Left lung (tissue), 4 donors: ENCODE measurements at regions not wholly inside any gene's neighbourhood (a gene's known extent, or its start where the extent isn't known, plus 50 kb on each side); places are given as distances from the start of the nearest gene placed in this dataset.

Source experiments
- ATAC-seq: fragments of 200-7000 bp; cut with Tn5 transposase; one replicate; pipeline ENCODE4 v1.9.1; 2020; ENCODE audit warnings: moderate library complexity
- DNase-seq, 4 donors: peaks; one replicate each; pipeline ENCODE4 v3.0.0-alpha.2; 2013 to 2020
- H3K27ac ChIP-seq, 2 donors: fragments of 200-600 bp; sonication (generic) in 1 of 2; one replicate each; pipeline versions ENCODE4 v1.5.0 to v1.8.0; 2020 to 2021
- H3K27me3 ChIP-seq, 2 donors: fragments of 200-600 bp; sonication (generic) in 1 of 2; one replicate each; pipeline versions ENCODE4 v1.5.0 to v1.8.0; 2020 to 2021
- H3K36me3 ChIP-seq, 2 donors: fragments of 200-600 bp; sonication (generic) in 1 of 2; one replicate each; pipeline versions ENCODE4 v1.5.0 to v1.8.0; 2020 to 2021
- H3K4me1 ChIP-seq, 2 donors: fragments of 200-600 bp; one replicate each; pipeline ENCODE4 v1.8.0; 2021
- H3K4me3 ChIP-seq, 2 donors: fragments of 200-600 bp; sonication (generic) in 1 of 2; one replicate each; pipeline versions ENCODE4 v1.5.0 to v1.8.0; 2020 to 2021; ENCODE audit warnings: mild to moderate bottlenecking in 1 of 2
- H3K9me3 ChIP-seq, 2 donors: fragments of 200-600 bp; sonication (generic) in 1 of 2; one replicate each; pipeline versions ENCODE4 v1.5.0 to v1.8.0; 2020 to 2021
- intact Hi-C, 2 donors: fragments of 100-400 bp; cut with DNase I; formaldehyde crosslinking; loops; one replicate each; pipeline versions ENCODE4 v1.11.2 to v1.14.2; 2022
- TF ChIP-seq, protein P1 (sequence below), 2 donors: fragments of 200-600 bp; sonication (generic) in 1 of 2; IDR thresholded peaks; one replicate each; pipeline versions ENCODE4 v1.5.0 to v1.8.0; 2021; ENCODE audit warnings: antibody characterized with exemption in 2 of 2
- donor health status: DM: no; HTN: yes; CAD: no.
- donor health status: DM: no; HTN: no; CAD: no.

DNA sequence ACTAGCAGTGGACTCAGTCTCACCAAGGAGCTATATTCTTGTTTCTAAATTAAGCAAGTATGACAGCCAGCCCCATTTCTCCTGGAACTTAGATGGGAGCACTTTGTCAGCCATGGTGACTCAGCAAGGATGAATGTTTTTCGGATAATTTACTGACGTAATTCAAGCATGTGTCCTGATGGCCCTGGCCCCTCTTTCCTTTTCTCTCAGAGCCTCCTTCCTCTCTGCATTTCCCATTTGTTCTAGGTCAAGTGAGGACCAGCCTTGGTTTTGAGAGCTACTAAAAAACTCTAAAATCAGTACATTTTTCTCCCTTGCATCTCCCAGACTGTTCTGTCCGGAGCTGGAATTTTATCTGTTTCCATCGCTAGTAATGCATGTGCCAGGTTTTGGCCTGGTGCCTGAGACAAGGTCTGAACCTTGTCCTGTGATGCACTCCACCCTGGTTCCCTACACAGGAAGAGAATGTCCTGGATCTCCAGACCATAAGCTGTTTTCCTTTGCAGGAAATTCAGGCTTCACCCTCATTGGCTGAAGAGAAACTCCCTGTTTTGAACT, 256.6 kb upstream of the ROPN1 start:
- H3K9me3 ChIP-seq = no peaks in the 10 kb centered on the region
- DNase-seq (no peak), ATAC-seq (peak; percentile 51)
- intact Hi-C loops = no loop called here
- H3K4me1 ChIP-seq = peaks cover 0 to 14% of the 10 kb centered on the region in 2 donors
- no peaks in the 10 kb centered on the region for H3K27me3 ChIP-seq
- no peak overlapping the region for H3K4me3 ChIP-seq
- peak overlapping the region; percentile 55 to 60 for H3K27ac ChIP-seq
- TF ChIP-seq, protein P1, sequence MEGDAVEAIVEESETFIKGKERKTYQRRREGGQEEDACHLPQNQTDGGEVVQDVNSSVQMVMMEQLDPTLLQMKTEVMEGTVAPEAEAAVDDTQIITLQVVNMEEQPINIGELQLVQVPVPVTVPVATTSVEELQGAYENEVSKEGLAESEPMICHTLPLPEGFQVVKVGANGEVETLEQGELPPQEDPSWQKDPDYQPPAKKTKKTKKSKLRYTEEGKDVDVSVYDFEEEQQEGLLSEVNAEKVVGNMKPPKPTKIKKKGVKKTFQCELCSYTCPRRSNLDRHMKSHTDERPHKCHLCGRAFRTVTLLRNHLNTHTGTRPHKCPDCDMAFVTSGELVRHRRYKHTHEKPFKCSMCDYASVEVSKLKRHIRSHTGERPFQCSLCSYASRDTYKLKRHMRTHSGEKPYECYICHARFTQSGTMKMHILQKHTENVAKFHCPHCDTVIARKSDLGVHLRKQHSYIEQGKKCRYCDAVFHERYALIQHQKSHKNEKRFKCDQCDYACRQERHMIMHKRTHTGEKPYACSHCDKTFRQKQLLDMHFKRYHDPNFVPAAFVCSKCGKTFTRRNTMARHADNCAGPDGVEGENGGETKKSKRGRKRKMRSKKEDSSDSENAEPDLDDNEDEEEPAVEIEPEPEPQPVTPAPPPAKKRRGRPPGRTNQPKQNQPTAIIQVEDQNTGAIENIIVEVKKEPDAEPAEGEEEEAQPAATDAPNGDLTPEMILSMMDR (IDR thresholded peaks at IDR 0.05) = no peak
- H3K36me3 ChIP-seq = no peaks in the 10 kb centered on the region

DNA sequence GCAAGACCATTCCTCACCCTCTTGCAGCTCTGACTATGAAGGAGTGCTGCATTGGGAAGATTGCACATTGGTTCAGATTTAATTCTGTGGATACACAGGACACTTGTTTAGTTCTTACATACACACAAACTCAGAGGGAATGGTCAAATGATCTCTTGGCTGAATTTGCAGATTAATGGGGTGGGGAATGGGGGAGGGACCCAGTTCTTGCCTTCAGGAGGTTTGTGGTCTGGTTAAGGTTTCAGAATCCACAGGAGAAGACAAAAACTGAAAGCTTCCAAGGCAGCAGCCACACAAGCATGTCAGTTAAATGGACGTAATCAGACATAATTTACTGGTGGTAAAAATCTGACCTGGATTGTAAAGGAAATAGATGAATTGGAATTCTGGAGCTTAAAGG, 257.1 kb upstream of the ROPN1 start:
- Histone ChIP-seq H3K27me3 (no peaks in the 10 kb centered on the region), H3K36me3 (no peaks in the 10 kb centered on the region), H3K9me3 (no peaks in the 10 kb centered on the region), H3K4me1 (peaks cover 0 to 14% of the 10 kb centered on the region in 2 donors), H3K27ac (peak overlapping the region in 1 of 2 donors; percentile 55), H3K4me3 (no peak overlapping the region)
- intact Hi-C loops = no loop called here
- TF ChIP-seq, protein P1 (IDR thresholded peaks at IDR 0.05) = no peak
- no peak for ATAC-seq
- DNase-seq = no peak

DNA sequence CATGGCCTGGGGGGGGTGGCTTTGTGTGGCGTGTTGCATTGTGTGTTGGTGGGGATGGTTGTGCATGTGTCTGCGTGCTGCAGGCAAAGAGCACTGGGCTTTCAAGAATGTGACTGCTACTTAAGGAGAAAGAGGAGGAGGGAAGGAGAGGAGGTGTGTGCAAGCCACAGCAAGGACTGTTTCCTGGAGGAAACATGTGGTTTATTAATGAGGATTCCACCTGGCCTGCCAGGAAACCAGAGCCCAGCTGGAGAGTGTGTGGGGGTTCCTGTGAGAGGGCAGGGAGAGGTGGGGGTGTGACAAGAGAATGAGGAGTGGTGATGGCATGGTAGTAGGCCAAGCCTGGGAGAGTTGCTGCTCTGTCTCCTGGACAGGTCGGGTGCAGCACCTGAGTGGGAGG, 258.1 kb upstream of the ROPN1 start:
- TF ChIP-seq, protein P1 (IDR thresholded peaks at IDR 0.05) = no peak

DNA sequence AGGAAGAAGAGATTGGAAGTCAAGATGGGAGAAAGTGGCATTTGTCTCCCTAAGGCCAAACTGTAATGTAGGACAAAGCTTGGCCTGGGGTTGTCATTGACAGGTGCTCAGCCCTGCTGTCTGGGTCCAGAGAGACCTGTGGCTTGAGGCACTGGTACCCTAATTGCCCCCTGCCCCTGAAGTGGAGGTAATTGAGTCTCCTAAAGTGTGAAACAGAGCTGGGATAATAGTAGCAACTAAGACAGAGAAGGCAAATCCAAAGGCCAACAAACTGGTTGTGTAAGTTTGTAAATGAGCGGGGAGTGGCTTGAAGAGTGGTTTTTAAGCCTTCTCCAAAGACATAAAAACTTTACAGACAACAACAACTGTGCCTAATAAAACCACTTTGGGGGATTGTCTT, 264.2 kb upstream of the ROPN1 start:
- DNase-seq = no peak
- intact Hi-C loops = no loop called here
- no peaks in the 10 kb centered on the region for H3K27me3 ChIP-seq
- no peaks in the 10 kb centered on the region for H3K36me3 ChIP-seq
- H3K4me1 ChIP-seq = peaks cover 4 to 11% of the 10 kb centered on the region in 2 donors
- H3K4me3 ChIP-seq = no peak overlapping the region
- no peaks in the 10 kb centered on the region for H3K9me3 ChIP-seq
- TF ChIP-seq, protein P1 (IDR thresholded peaks at IDR 0.05) = no peak
- no peak for ATAC-seq
- no peak overlapping the region for H3K27ac ChIP-seq

More for the DNA sequence above, 258.1 kb upstream of the ROPN1 start:
- no peaks in the 10 kb centered on the region for H3K36me3 ChIP-seq
- no peak overlapping the region for H3K27ac ChIP-seq
- H3K4me1 ChIP-seq = peaks cover 0 to 14% of the 10 kb centered on the region in 2 donors
- no peak overlapping the region for H3K4me3 ChIP-seq
- ATAC-seq (no peak), DNase-seq (no peak)
- intact Hi-C loops = no loop called here
- no peaks in the 10 kb centered on the region for H3K27me3 ChIP-seq
- H3K9me3 ChIP-seq = no peaks in the 10 kb centered on the region

DNA sequence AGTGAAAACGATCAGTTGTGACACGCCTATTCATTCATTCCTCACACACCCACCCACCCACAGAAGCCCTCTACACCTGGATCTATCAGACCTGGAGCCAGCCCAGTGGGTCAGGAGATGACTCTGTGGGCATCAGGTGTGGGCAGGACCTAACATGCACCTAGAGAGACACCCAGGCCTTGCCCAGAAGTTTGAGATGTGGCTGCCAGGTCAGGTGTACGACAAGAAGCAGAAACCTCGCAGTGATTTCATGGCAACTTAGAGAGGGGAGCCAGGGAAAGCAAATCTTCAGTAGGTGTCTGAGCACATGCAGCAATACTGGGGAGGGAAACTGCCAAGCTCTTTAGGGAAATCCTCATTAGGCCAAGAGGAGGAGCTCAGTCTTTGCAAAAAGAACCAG, 264.7 kb upstream of the ROPN1 start:
- Histone ChIP-seq H3K9me3 (no peaks in the 10 kb centered on the region), H3K27me3 (no peaks in the 10 kb centered on the region), H3K36me3 (no peaks in the 10 kb centered on the region), H3K27ac (peak overlapping the region in 1 of 2 donors; percentile 7), H3K4me1 (peaks cover 4 to 11% of the 10 kb centered on the region in 2 donors), H3K4me3 (no peak overlapping the region)
- ATAC-seq (no peak), DNase-seq (no peak)
- intact Hi-C loops = no loop called here
- TF ChIP-seq, protein P1 (IDR thresholded peaks at IDR 0.05) = no peak
